Peyer's patch (tissue), 4 donors: ENCODE measurements at regions not wholly inside any gene's neighbourhood (a gene's known extent, or its start where the extent isn't known, plus 50 kb on each side); places are given as distances from the start of the nearest gene placed in this dataset.

Experiments
- CTCF ChIP-seq, 6 experiments: fragments of 450-650 bp in 4 of 6; fragments of 200-600 bp in 2 of 6; sonication (generic) in 1 of 6; IDR thresholded peaks; one replicate each; pipeline ENCODE4 v1.5.1; 2017 to 2019; ENCODE audit warnings: antibody characterized with exemption in 6 of 6, mild to moderate bottlenecking in 3 of 6, moderate library complexity in 1 of 6
- POLR2A ChIP-seq, 2 donors: fragments of 450-650 bp; IDR thresholded peaks; one replicate each; pipeline ENCODE4 v1.5.1; 2017; ENCODE audit warnings: antibody characterized with exemption in 2 of 2, mild to moderate bottlenecking in 2 of 2, moderate library complexity in 2 of 2

- no peak for TF ChIP-seq POLR2A (IDR thresholded peaks at IDR 0.05)
- TF ChIP-seq CTCF (IDR thresholded peaks at IDR 0.05), result no peak
These were observed 383.4 kb downstream of the IRS2 start for GRCh38 chr13:109403012-109403421.
